ENCODE measurements at regions not wholly inside any gene's neighbourhood (a gene's known extent, or its start where the extent isn't known, plus 50 kb on each side); places are given as distances from the start of the nearest gene placed in this dataset.

DNA sequence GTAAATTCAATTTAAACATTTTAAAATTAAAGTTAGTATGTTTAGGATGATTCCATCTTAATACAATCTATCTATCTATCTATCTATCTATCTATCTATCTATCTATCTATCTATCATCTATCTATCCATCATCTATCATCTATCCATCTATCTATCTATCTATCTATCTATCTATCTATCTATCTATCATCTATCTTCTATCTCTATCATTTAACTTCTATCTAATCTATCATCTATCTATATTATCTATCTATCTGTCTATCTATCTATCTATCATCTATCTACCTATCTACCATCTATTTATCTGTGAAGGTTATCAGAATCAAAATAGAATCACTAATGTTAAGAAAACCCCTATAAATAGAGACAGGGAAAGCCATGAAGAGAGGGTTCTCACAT is 78.3 kb downstream of the RAMP3 start:
- no peak for DNase-seq (ENCODE audit: low spot score in 2 of 2)
- no peaks in the 10 kb centered on the region for H3K4me1 ChIP-seq
- peaks cover 16% of the 10 kb centered on the region for H3K27me3 ChIP-seq (ENCODE audit: low read depth)
- no peak overlapping the region for H3K4me3 ChIP-seq
- H3K9me3 ChIP-seq: no peaks in the 10 kb centered on the region
- H3K36me3 ChIP-seq (replicated peaks): no peaks in the 10 kb centered on the region
- in situ Hi-C loops (cut with MboI; ENCODE audit: low sequenced_read_pairs): no loop called here

DNA sequence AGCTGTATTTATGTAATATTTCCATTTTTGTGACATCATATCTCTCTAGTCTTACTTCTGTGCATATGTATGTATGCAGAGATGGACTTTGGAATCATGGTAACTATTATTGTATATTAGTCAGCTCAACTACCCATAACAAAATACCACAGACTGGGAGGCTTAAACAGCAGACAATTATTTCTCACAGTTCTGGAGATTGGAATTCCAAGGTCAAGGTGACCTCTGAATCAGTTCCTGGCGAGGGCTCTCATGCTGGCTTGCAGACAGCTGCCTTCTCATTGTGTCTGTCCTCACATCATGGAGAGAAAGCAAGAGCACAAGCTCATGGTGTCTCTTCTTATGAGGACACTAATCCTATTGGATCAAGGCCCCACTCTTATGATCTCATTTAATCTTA is 79.1 kb downstream of the RAMP3 start:
- in situ Hi-C loops (cut with MboI; ENCODE audit: low sequenced_read_pairs): no loop called here
- DNase-seq (ENCODE audit: low spot score in 2 of 2): no peak
- Histone ChIP-seq H3K27me3 (ENCODE audit: low read depth) (peaks cover 16% of the 10 kb centered on the region), H3K9me3 (no peaks in the 10 kb centered on the region), H3K4me1 (no peaks in the 10 kb centered on the region), H3K4me3 (no peak overlapping the region), H3K36me3 (replicated peaks) (no peaks in the 10 kb centered on the region)

DNA sequence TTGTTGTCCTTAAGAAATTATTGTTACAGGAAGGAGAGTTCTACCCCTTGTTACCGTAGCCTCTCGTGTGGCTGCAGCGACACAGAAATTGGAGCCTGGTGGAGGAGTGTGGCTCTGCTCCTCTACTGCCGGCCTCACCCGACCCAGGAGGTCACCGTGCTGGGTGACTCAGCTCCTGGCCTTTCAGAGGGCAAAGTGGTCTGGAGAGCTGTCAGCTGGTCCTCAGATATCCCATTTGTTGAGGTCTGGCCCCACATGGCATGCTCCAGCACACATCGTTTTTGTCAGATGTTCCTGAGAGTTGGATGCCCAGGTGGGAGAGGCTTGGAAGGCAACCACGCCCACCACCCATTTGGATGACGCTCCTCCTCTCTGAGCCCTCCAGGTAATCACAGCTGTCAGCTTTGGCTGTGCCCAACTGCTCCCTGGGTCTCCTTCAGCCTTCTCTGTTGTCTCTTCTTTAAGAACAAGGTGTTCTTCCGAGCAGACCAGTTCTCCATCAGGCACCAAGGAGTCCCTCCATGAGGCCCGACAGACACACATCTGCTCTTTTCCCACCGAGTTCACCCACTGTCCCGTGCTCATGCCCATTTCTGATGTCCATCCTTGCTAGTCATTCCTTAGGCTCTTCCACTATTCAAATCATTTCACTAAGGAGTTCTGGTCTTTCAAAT is 80.3 kb downstream of the RAMP3 start:
- Histone ChIP-seq H3K4me1 (no peaks in the 10 kb centered on the region), H3K9me3 (no peaks in the 10 kb centered on the region), H3K36me3 (replicated peaks) (no peaks in the 10 kb centered on the region), H3K4me3 (no peak overlapping the region), H3K27me3 (ENCODE audit: low read depth) (peaks cover 16% of the 10 kb centered on the region)
- in situ Hi-C loops (cut with MboI; ENCODE audit: low sequenced_read_pairs): no loop called here
- DNase-seq (ENCODE audit: low spot score in 2 of 2): no peak

DNA sequence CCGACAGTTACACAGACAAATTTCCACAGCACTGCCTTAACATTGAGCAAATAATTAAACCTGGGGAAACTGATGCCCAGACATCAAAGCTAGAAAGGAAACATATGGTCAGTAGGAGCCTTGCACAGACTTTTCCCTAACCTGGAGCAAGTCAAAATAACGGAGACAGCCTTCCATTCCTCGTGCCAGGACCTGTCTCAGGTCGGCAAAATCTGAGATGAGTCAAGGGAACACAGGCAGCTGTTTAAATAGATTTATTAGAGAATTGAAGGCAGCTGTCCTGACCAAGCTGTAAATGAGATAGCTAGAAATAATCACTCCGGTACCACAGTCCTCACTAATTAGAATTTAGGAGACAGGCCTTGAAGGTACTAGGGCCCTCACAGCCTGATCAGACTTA is 81.2 kb downstream of the RAMP3 start:
- no peak for DNase-seq (ENCODE audit: low spot score in 2 of 2)
- Histone ChIP-seq H3K27me3 (ENCODE audit: low read depth) (peaks cover 10% of the 10 kb centered on the region), H3K4me1 (no peaks in the 10 kb centered on the region), H3K9me3 (no peaks in the 10 kb centered on the region), H3K4me3 (no peak overlapping the region), H3K36me3 (replicated peaks) (no peaks in the 10 kb centered on the region)
- in situ Hi-C loops (cut with MboI; ENCODE audit: low sequenced_read_pairs): no loop called here

DNA sequence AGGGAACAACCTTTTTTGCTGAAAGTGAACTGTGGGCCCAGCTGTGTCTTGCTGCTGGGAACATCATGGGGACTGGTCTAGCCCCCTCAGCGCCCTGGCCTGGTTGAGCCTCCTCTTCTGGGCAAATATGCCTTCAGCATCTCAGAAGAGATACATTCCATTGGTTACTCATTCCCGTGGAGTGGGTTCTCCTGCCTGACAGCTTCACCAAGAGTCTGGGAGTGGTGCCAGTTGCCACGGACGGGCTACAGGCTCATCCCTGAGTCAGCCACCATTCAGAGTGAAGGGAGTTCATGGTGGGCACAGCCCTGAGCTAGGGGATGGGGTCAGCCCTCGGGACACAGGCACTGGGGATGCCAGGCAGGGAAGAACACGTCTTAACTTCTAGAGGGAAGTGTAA is 81.9 kb downstream of the RAMP3 start:
- no peaks in the 10 kb centered on the region for H3K4me1 ChIP-seq
- H3K9me3 ChIP-seq: no peaks in the 10 kb centered on the region
- no peaks in the 10 kb centered on the region for H3K36me3 ChIP-seq (replicated peaks)
- H3K27me3 ChIP-seq (ENCODE audit: low read depth): peaks cover 9% of the 10 kb centered on the region; the same call in 1 of the 2 replicates
- in situ Hi-C loops (cut with MboI; ENCODE audit: low sequenced_read_pairs): no loop called here
- no peak overlapping the region for H3K4me3 ChIP-seq
- no peak for DNase-seq (ENCODE audit: low spot score in 2 of 2)

DNA sequence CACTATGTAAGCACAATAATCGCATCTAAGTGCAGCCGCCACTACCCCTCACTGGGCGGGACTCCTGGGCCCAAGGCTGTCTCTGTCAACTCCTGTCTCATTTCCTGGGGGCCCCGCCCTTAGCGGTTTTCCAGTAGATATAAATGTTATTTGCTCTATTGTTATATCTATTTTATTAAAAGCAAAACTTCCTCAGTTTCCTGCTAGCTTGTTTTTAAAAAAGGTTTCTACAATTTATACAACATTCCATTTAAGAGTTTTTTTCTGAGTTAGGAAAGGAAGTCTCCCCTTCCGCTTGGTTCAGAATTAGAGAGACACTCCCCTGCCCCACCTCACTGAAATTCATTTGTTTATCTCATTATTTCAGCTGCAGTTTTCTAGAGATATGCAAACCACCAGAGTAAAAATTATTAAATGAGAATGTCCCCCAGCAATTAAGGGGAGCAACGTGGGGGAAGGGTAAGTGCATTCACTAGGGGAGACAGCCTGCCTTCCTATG is 82.7 kb downstream of the RAMP3 start:
- no peaks in the 10 kb centered on the region for H3K9me3 ChIP-seq
- no peak overlapping the region for H3K4me3 ChIP-seq
- DNase-seq (ENCODE audit: low spot score in 2 of 2): no peak
- no peaks in the 10 kb centered on the region for H3K4me1 ChIP-seq
- peaks cover 13% of the 10 kb centered on the region for H3K27me3 ChIP-seq (ENCODE audit: low read depth)
- H3K36me3 ChIP-seq (replicated peaks): no peaks in the 10 kb centered on the region
- in situ Hi-C loops (cut with MboI; ENCODE audit: low sequenced_read_pairs): no loop called here

DNA sequence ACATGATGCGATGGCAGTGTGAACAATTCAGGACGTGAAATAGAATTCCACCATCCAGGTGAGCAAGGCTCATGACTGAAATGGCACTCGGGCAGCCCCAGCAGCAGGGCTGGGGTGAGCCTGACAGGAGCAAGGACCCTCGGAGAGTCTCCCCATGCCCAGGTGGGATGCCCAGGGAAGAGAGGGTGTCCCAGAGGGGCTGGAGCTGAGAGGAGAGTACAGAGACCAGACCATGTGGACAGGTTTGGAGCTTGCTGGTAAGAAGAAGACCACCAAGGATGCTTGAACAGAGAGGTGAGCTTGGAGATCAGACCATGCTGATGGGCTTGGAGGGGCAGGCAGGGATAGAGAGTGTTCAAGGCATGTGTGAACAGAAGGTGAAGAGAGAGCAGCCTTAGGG is 83.3 kb downstream of the RAMP3 start:
- Histone ChIP-seq H3K4me3 (no peak overlapping the region), H3K9me3 (no peaks in the 10 kb centered on the region), H3K36me3 (replicated peaks) (no peaks in the 10 kb centered on the region), H3K27me3 (ENCODE audit: low read depth) (peaks cover 14% of the 10 kb centered on the region), H3K4me1 (no peaks in the 10 kb centered on the region)
- in situ Hi-C loops (cut with MboI; ENCODE audit: low sequenced_read_pairs): no loop called here
- DNase-seq (ENCODE audit: low spot score in 2 of 2): no peak

DNA sequence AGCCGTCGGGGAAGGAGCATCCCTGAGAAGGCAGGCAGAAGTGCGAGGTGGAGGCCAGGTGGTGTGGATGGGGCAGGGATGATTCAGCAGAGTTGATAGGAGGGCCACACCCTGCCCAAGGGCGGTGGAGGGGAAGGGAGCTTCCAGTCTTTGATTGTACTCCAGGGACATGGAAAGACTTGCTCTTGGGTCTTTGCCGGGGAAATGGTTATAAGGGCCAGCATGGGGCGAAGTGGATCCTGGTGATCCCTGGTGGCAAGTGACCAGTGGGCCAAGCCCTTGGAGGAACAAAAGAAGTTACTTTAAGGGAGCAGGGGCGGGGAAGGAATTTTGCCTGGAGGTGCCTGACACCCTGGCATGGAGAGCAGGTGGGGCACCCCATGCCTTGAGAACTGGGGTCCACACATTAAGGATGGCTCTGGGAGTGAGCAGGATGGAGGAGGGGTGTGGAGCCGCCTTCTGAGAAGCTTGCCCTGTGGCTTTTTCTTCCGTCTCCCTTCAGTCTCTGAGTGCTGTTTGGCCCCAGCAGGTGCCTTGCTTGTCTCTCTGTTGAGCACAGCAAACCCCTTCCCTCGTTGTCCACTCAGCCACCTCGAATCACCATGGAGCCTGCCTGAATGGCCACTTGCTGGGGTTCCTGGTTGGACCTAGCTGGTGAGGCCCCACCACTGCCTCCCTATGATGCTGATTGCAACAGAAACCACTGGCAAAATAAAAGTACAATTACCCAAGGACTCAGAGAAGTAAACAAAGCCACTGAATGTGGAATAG is 83.9 kb downstream of the RAMP3 start:
- H3K9me3 ChIP-seq: no peaks in the 10 kb centered on the region
- no peak for DNase-seq (ENCODE audit: low spot score in 2 of 2)
- H3K27me3 ChIP-seq (ENCODE audit: low read depth): peaks cover 13% of the 10 kb centered on the region
- H3K4me1 ChIP-seq: no peaks in the 10 kb centered on the region
- in situ Hi-C loops (cut with MboI; ENCODE audit: low sequenced_read_pairs): no loop called here
- H3K4me3 ChIP-seq: no peak overlapping the region
- no peaks in the 10 kb centered on the region for H3K36me3 ChIP-seq (replicated peaks)

DNA sequence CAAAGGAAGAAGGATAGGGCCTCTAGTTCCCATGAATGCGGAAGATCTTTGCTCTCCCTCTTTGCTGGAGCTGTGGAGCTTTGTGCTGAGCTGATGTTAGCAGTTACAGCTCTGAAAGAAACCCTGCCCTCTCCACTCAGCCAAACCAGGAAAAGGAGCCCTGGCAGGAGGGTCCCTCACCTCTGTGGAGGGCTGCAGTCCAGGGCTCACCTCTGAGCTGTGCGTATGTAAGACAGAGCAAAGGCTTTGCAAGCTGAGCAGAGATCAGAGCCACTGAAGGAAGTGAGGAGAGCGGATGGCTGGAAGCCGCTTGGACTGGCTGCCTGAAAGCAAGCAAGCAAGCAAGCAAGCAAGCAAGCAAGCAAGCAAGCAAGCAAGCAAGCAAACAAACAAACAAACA is 84.7 kb downstream of the RAMP3 start:
- no peak for DNase-seq (ENCODE audit: low spot score in 2 of 2)
- H3K27me3 ChIP-seq (ENCODE audit: low read depth): peaks cover 15% of the 10 kb centered on the region
- no peaks in the 10 kb centered on the region for H3K4me1 ChIP-seq
- H3K4me3 ChIP-seq: no peak overlapping the region
- in situ Hi-C loops (cut with MboI; ENCODE audit: low sequenced_read_pairs): no loop called here
- H3K9me3 ChIP-seq: no peaks in the 10 kb centered on the region
- no peaks in the 10 kb centered on the region for H3K36me3 ChIP-seq (replicated peaks)

DNA sequence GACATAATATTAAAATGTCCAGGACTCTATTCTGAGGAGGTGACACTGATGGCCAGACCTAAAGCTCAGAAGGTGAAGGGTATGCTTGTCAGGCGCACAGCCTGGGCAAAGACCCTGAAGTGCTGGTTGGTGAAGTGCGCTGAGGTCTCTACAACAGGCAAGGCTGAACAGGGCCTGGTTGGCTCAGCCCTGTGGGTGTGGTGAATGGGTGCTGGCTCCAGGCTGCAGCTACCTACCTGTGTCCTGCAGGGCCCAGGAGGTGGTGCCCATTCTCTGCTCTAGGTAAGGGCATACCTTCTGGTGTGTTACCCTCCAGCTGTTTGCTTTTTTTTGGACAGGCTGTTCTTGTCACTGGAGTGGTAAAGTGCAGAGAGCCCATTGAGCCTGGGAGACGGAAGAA is 85.1 kb downstream of the RAMP3 start:
- Histone ChIP-seq H3K27me3 (ENCODE audit: low read depth) (peaks cover 15% of the 10 kb centered on the region), H3K36me3 (replicated peaks) (no peaks in the 10 kb centered on the region), H3K4me1 (no peaks in the 10 kb centered on the region), H3K4me3 (no peak overlapping the region), H3K9me3 (no peaks in the 10 kb centered on the region)
- DNase-seq (ENCODE audit: low spot score in 2 of 2): no peak
- in situ Hi-C loops (cut with MboI; ENCODE audit: low sequenced_read_pairs): no loop called here

DNA sequence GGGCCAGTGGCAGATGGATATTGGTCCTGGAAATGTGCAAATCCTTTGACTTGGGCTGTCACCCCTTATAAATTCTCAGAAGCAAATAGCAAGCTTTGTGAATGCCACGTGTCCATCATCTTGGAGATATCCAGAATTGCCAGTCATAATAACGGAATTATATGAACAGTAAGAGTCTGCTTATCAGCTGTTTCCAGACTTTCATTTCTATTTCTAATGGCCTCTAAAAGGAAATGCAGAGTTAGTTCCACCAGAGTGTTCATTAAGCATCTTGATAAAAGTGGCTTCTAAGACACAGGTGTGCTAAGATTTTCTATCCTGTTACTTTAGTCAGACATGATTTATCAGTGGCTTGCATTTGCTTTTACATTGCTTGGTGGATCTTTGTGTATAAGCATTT is 87.4 kb downstream of the RAMP3 start:
- Histone ChIP-seq H3K27me3 (ENCODE audit: low read depth) (peaks cover 19% of the 10 kb centered on the region), H3K4me3 (no peak overlapping the region), H3K9me3 (no peaks in the 10 kb centered on the region), H3K36me3 (replicated peaks) (no peaks in the 10 kb centered on the region), H3K4me1 (no peaks in the 10 kb centered on the region)
- in situ Hi-C loops (cut with MboI; ENCODE audit: low sequenced_read_pairs): no loop called here
- DNase-seq (ENCODE audit: low spot score in 2 of 2): no peak

DNA sequence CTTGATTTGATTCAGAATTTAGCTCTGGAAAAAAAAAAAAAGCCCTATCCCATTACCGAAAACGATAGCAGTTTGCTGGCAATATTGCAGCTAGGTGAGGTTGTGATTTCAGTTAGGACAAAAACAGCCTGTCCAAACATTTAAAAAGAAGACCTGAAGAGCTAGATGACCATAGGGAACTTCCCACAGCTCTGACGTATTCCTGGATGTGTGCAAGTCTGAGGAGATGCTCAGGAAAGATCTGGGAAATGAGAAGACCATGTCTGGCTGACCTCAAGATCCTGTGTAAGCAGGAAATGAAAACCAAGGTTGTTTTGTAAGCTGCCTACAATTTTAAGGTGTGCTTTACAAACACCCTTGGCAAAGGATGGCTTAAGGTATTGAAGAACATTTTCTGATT is 88.7 kb downstream of the RAMP3 start:
- Histone ChIP-seq H3K4me1 (no peaks in the 10 kb centered on the region), H3K36me3 (replicated peaks) (no peaks in the 10 kb centered on the region), H3K27me3 (ENCODE audit: low read depth) (peaks cover 19% of the 10 kb centered on the region), H3K9me3 (no peaks in the 10 kb centered on the region), H3K4me3 (no peak overlapping the region)
- no peak for DNase-seq (ENCODE audit: low spot score in 2 of 2)
- in situ Hi-C loops (cut with MboI; ENCODE audit: low sequenced_read_pairs): no loop called here

DNA sequence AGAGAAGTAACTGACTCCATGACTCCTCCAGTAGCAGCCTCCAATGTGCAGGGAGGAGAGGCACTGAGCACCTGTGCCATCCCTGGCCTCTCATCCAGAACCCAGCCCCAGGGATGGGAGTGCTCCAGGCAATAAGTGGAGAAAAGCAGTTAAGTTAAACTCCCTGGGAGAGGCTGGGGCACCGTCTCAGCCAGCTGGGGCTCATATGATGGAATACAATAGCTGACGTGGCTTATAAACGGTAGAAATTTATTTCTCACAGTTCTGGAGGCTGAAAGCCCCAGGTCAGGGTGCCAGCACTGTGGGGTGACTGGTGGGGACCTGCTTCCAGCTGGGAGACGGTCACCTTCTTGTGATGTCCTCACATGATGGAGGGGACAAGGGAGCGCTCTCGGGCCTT is 94.7 kb downstream of the RAMP3 start:
- Histone ChIP-seq H3K4me3 (no peak overlapping the region), H3K4me1 (no peaks in the 10 kb centered on the region), H3K36me3 (replicated peaks) (no peaks in the 10 kb centered on the region), H3K27me3 (ENCODE audit: low read depth) (peaks cover 8% of the 10 kb centered on the region), H3K9me3 (no peaks in the 10 kb centered on the region)
- DNase-seq (ENCODE audit: low spot score in 2 of 2): no peak
- in situ Hi-C loops (cut with MboI; ENCODE audit: low sequenced_read_pairs): no loop called here

DNA sequence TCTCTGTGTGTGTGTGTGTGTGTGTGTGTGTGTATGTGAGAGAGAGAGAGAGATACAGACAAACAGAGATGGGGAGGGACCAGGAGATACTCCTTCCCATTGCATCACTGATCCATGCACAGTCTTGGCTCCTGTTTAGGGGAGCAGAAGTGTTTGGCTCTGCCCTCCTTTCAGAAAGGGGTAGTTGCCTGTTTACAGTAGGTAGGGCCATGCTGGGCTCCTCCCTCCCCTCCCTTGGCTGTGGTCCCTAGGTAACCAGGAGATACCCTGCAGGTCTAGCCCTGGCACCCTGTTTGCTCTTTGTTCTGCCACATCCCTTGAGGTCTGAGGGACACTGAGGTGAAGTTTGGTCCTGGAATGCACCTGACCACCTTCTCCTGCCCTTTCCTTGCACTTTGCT is 95.3 kb downstream of the RAMP3 start:
- Histone ChIP-seq H3K4me3 (no peak overlapping the region), H3K36me3 (replicated peaks) (no peaks in the 10 kb centered on the region), H3K9me3 (no peaks in the 10 kb centered on the region), H3K27me3 (ENCODE audit: low read depth) (peaks cover 8% of the 10 kb centered on the region), H3K4me1 (no peaks in the 10 kb centered on the region)
- DNase-seq (ENCODE audit: low spot score in 2 of 2): no peak
- in situ Hi-C loops (cut with MboI; ENCODE audit: low sequenced_read_pairs): no loop called here

All from HAP-1 (cell line).